ENCODE measurements at regions not wholly inside any gene's neighbourhood (a gene's known extent, or its start where the extent isn't known, plus 50 kb on each side); places are given as distances from the start of the nearest gene placed in this dataset.

- TF ChIP-seq ZNF157 (tag by site-specific recombination; IDR thresholded peaks at IDR 0.05) (no peak), ZNF76 (tag by site-specific recombination; IDR thresholded peaks at IDR 0.05; ENCODE audit: borderline replicate concordance, low read depth) (no peak), ZNF704 (tag by site-specific recombination; IDR thresholded peaks at IDR 0.05) (no peak), ZNF785 (tag by site-specific recombination; IDR thresholded peaks at IDR 0.05) (no peak)
Measured at GRCh38 chr6:85252085-85252484, 197.8 kb upstream of the NT5E start.
